Astrocyte (in vitro differentiated cells and primary cell): ENCODE measurements at regions not wholly inside any gene's neighbourhood (a gene's known extent, or its start where the extent isn't known, plus 50 kb on each side); places are given as distances from the start of the nearest gene placed in this dataset.

Source experiments
- DNase-seq: peaks from one replicate; pipeline ENCODE4 v3.0.0-alpha.2; 2010; ENCODE audit warnings: low read depth
- FAIRE-seq: peaks from 2 replicates; lab custom pipeline; 2011; peaks lifted over from hg19 to GRCh38; lab: Jason Lieb, UNC
- H2AFZ ChIP-seq: 2 replicates; pipeline ENCODE4 v1.6.0; 2012; ENCODE audit warnings: low read depth, low read length, inconsistent platforms
- H3K27ac ChIP-seq: 2 replicates; pipeline ENCODE4 v1.5.1; 2011; ENCODE audit warnings: low read depth, low read length, inconsistent platforms
- H3K27me3 ChIP-seq: 2 replicates; pipeline ENCODE4 v1.6.0; 2011; ENCODE audit warnings: low read length, inconsistent platforms; ENCODE audit not compliant: insufficient read depth
- H3K36me3 ChIP-seq: 2 replicates; pipeline ENCODE4 v1.5.1; 2011; ENCODE audit warnings: low read length, inconsistent platforms; ENCODE audit not compliant: insufficient read depth
- H3K4me1 ChIP-seq: 2 replicates; pipeline ENCODE4 v1.5.1; 2011; ENCODE audit warnings: low read length, inconsistent platforms; ENCODE audit not compliant: insufficient read depth
- H3K4me2 ChIP-seq: 2 replicates; pipeline ENCODE4 v1.6.0; 2012; ENCODE audit warnings: low read length, inconsistent platforms
- H3K4me3 ChIP-seq: 2 replicates; pipeline ENCODE4 v1.5.1; 2011; ENCODE audit warnings: low read depth, mild to moderate bottlenecking, low read length, inconsistent platforms; ENCODE audit not compliant: insufficient read depth
- H3K79me2 ChIP-seq: 2 replicates; pipeline ENCODE4 v1.6.0; 2012; ENCODE audit warnings: mild to moderate bottlenecking, low read length, inconsistent platforms; ENCODE audit not compliant: insufficient read depth
- H3K9ac ChIP-seq: 2 replicates; pipeline ENCODE4 v1.6.0; 2012; ENCODE audit warnings: mild to moderate bottlenecking, low read length, inconsistent platforms
- H3K9me3 ChIP-seq: 2 replicates; pipeline ENCODE4 v1.5.1; 2012; ENCODE audit warnings: low read depth, mild to moderate bottlenecking, low read length, inconsistent platforms; ENCODE audit not compliant: insufficient read depth
- H4K20me1 ChIP-seq: 2 replicates; pipeline ENCODE4 v1.6.0; 2012; ENCODE audit warnings: low read length, inconsistent platforms; ENCODE audit not compliant: insufficient read depth
- H3K27ac Mint-ChIP-seq: one replicate; pipeline ENCODE4 v1.8.0; 2021; ENCODE audit warnings: mild to moderate bottlenecking, mixed read lengths; ENCODE audit not compliant: unreplicated experiment
- H3K27me3 Mint-ChIP-seq: one replicate; pipeline ENCODE4 v1.8.0; 2021; ENCODE audit warnings: low read depth, mixed read lengths; ENCODE audit not compliant: unreplicated experiment
- H3K36me3 Mint-ChIP-seq: one replicate; pipeline ENCODE4 v1.8.0; 2021; ENCODE audit warnings: low read depth, mixed read lengths; ENCODE audit not compliant: unreplicated experiment
- H3K4me1 Mint-ChIP-seq: one replicate; pipeline ENCODE4 v1.8.0; 2021; ENCODE audit warnings: low read depth, mixed read lengths; ENCODE audit not compliant: unreplicated experiment
- H3K4me3 Mint-ChIP-seq: one replicate; pipeline ENCODE4 v1.8.0; 2021; ENCODE audit warnings: mild to moderate bottlenecking, moderate library complexity, mixed read lengths; ENCODE audit not compliant: unreplicated experiment
- H3K9me3 Mint-ChIP-seq: one replicate; pipeline ENCODE4 v1.8.0; 2021; ENCODE audit warnings: mild to moderate bottlenecking, mixed read lengths; ENCODE audit not compliant: unreplicated experiment
- CTCF ChIP-seq: IDR thresholded peaks from 2 replicates; pipeline ENCODE4 v1.5.1; 2011; ENCODE audit warnings: low read depth, mild to moderate bottlenecking, inconsistent platforms, low read length, moderate library complexity; ENCODE audit not compliant: insufficient read depth
- EZH2 ChIP-seq: IDR thresholded peaks from 2 replicates; pipeline ENCODE4 v1.6.1; 2012; ENCODE audit warnings: mild to moderate bottlenecking, low read length, inconsistent platforms; ENCODE audit not compliant: insufficient read depth

DNA sequence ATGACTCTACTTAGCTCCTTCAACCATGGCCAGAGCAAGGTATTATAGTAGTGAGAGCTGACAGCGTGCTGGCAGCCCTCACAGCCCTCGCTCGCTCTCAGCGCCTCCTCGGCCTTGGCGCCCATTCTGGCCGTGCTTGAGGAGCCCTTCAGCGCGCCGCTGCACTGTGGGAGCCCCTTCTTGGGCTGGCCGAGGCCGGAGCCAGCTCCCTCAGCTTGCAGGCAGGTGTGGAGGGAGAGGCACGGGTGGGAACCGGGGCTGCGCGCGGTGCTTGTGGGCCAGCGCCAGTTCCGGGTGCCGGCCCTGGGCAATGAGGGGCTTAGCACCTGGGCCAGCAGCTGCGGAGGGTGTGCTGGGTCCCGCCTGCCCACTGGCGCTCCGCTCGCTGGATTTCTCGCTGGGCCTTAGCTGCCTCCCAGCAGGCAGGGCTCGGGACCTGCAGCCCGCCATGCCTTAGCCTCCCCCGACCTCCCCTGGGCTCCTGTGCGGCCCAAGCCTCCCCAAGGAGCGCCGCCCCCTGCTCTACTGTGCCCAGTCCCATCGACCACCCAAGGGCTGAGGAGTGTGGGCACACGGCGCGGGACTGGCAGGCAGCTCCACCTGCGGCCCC, 63.1 kb downstream of the SPATA19 start:
- TF ChIP-seq CTCF: no peak
- no peak for TF ChIP-seq EZH2
- H3K4me2 ChIP-seq: no peak overlapping the region

DNA sequence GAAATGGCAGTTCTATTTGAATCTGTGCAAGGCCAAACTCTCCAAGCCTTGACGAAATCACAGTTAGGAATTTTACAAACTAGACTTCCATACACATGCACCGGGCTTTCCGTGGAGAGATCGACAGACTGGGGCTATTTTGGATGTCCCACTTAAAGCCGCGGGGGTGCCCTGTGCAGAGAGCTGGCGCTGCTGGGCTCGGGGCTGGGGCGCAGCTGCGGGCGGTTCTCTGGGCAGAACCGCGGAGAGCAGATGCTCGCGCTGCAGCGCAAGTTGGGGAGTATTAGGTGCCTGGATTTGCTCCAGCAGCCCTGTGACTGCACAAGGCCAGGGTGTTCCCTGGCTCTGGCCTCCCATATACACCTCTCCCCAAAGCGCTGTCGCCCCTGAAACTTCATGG, 67.2 kb downstream of the SPATA19 start:
- DNase-seq: no peak
- Histone ChIP-seq H3K4me3 (no peak overlapping the region), H2AFZ (no peak overlapping the region), H3K79me2 (no peaks in the 10 kb centered on the region), H3K4me2 (no peak overlapping the region), H3K9ac (no peak overlapping the region), H3K36me3 (no peaks in the 10 kb centered on the region), H3K27me3 (no peaks in the 10 kb centered on the region), H3K27ac (no peak overlapping the region), H3K9me3 (no peaks in the 10 kb centered on the region), H4K20me1 (no peaks in the 10 kb centered on the region), H3K4me1 (no peaks in the 10 kb centered on the region)
- Mint-ChIP-seq H3K27me3 (peaks cover 10% of the 10 kb centered on the region), H3K4me3 (no peak overlapping the region), H3K36me3 (no peaks in the 10 kb centered on the region), H3K4me1 (peaks cover 4% of the 10 kb centered on the region), H3K9me3 (peaks cover under 1% of the 10 kb centered on the region), H3K27ac (no peak overlapping the region)
- TF ChIP-seq CTCF: no peak
- no peak for TF ChIP-seq EZH2
- no peak for FAIRE-seq

More for the DNA sequence above, 63.1 kb downstream of the SPATA19 start:
- DNase-seq (no peak), FAIRE-seq (no peak)
- Histone ChIP-seq H2AFZ (no peak overlapping the region), H3K9ac (no peak overlapping the region), H3K9me3 (no peaks in the 10 kb centered on the region), H3K4me1 (no peaks in the 10 kb centered on the region), H3K36me3 (no peaks in the 10 kb centered on the region), H3K27me3 (no peaks in the 10 kb centered on the region), H3K27ac (no peak overlapping the region), H3K4me3 (no peak overlapping the region), H4K20me1 (no peaks in the 10 kb centered on the region), H3K79me2 (no peaks in the 10 kb centered on the region)
- Mint-ChIP-seq H3K27ac (no peak overlapping the region), H3K4me1 (peaks cover 4% of the 10 kb centered on the region), H3K36me3 (no peaks in the 10 kb centered on the region), H3K9me3 (peaks cover 8% of the 10 kb centered on the region), H3K27me3 (peaks cover 14% of the 10 kb centered on the region), H3K4me3 (no peak overlapping the region)

DNA sequence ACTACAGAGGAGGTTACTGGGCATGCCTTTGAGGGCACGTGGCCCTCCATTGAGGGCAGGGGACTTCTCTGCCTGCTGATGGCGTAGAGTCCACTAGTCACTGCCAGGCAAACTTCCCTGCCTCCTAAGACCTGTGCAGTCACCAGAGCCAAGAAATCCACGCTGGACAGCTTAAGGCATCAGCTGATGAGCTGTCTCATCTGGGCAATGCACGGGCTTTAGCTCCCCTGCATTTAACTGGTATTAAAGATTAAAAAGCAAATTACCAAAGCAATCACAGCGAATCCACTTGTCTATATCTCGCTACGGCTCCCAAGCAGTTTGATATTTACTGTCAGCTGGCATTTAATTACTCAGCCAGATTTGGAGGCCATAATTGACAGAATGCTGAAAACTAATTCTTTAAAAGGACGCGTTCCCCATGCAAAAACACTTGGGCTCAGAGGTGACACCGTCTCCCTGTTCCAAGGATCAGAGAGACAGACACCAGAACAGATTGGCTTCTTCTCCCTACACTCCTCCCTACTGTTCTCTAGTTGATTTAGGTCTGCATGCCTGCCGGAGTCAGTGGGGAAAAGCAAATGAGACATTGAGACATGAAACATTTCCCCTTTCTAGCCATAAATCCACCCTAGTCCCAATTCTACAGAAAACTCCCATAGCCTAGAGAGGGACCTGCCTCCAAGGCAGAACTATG, 68.5 kb downstream of the SPATA19 start:
- H3K27ac ChIP-seq: no peak overlapping the region
- no peak for DNase-seq

More for the DNA sequence above, 68.5 kb downstream of the SPATA19 start:
- Mint-ChIP-seq H3K27ac (no peak overlapping the region), H3K36me3 (no peaks in the 10 kb centered on the region), H3K9me3 (no peaks in the 10 kb centered on the region), H3K4me1 (peaks cover 4% of the 10 kb centered on the region), H3K4me3 (no peak overlapping the region), H3K27me3 (peaks cover 9% of the 10 kb centered on the region)
- H4K20me1 ChIP-seq: no peaks in the 10 kb centered on the region
- H3K79me2 ChIP-seq: no peaks in the 10 kb centered on the region
- no peak overlapping the region for H3K9ac ChIP-seq
- H3K4me1 ChIP-seq: no peaks in the 10 kb centered on the region
- H3K9me3 ChIP-seq: no peaks in the 10 kb centered on the region
- no peak overlapping the region for H3K4me2 ChIP-seq
- no peak overlapping the region for H3K4me3 ChIP-seq
- no peaks in the 10 kb centered on the region for H3K27me3 ChIP-seq
- no peak for FAIRE-seq
- no peak overlapping the region for H2AFZ ChIP-seq
- no peaks in the 10 kb centered on the region for H3K36me3 ChIP-seq
- no peak for TF ChIP-seq CTCF
- TF ChIP-seq EZH2: no peak
